ENCODE measurements at regions not wholly inside any gene's neighbourhood (a gene's known extent, or its start where the extent isn't known, plus 50 kb on each side); places are given as distances from the start of the nearest gene placed in this dataset.

- peak overlapping the region; percentile 51 for H3K27ac Mint-ChIP-seq (ENCODE audit: unreplicated experiment)
- TF ChIP-seq CTCF (IDR thresholded peaks at IDR 0.05) = no peak
- peaks cover 12% of the 10 kb centered on the region for H3K4me1 Mint-ChIP-seq (ENCODE audit: unreplicated experiment)
- no peak overlapping the region for H3K4me3 Mint-ChIP-seq (ENCODE audit: unreplicated experiment)
- peaks cover 2% of the 10 kb centered on the region for H3K9me3 Mint-ChIP-seq (ENCODE audit: unreplicated experiment)
- no peak for DNase-seq (ENCODE audit: extremely low spot score, unreplicated experiment)
- no peaks in the 10 kb centered on the region for H3K27me3 Mint-ChIP-seq (ENCODE audit: unreplicated experiment)
- peaks cover 2% of the 10 kb centered on the region for H3K36me3 Mint-ChIP-seq (ENCODE audit: unreplicated experiment)
Observed at GRCh38 chr1:170471398-170472053, 60.4 kb upstream of the GORAB start.

- Mint-ChIP-seq H3K27me3 (ENCODE audit: unreplicated experiment) (no peaks in the 10 kb centered on the region), H3K4me1 (ENCODE audit: unreplicated experiment) (no peaks in the 10 kb centered on the region), H3K27ac (ENCODE audit: unreplicated experiment) (no peak overlapping the region), H3K4me3 (ENCODE audit: unreplicated experiment) (no peak overlapping the region), H3K9me3 (ENCODE audit: unreplicated experiment) (peaks cover 15% of the 10 kb centered on the region), H3K36me3 (ENCODE audit: unreplicated experiment) (no peaks in the 10 kb centered on the region)
- no peak for DNase-seq (ENCODE audit: extremely low spot score, unreplicated experiment)
- TF ChIP-seq CTCF (IDR thresholded peaks at IDR 0.05) = no peak
Observed at GRCh38 chr1:170481000-170481399, 51.0 kb upstream of the GORAB start.

All from osteocyte (in vitro differentiated cells).